PC-3 (cell line): ENCODE measurements at regions not wholly inside any gene's neighbourhood (a gene's known extent, or its start where the extent isn't known, plus 50 kb on each side); places are given as distances from the start of the nearest gene placed in this dataset.

Source experiments
- ATAC-seq: fragments of 200-7000 bp; cut with Tn5 transposase; 2 replicates; pipeline ENCODE4 v1.9.1; 2020; ENCODE audit warnings: mild to moderate bottlenecking, moderate library complexity
- BruUV-seq: library from RNA; stranded (reverse); fragments of 400-500 nt; replicated peaks from 2 replicates; lab custom pipeline; 2021; lab: Mats Ljungman, UMichigan
- CTCF ChIA-PET: fragments of 300-600 bp; sonication (Branson Sonifier 250); formaldehyde crosslinking; loops from one replicate; lab custom pipeline; 2022; ENCODE audit warnings: antibody characterized with exemption; lab: Charles Lee
- POLR2A ChIA-PET: fragments of 300-600 bp; sonication (Branson Sonifier 250); formaldehyde crosslinking; loops from one replicate; lab custom pipeline; 2022; ENCODE audit warnings: antibody characterized with exemption; ENCODE audit not compliant: unreplicated experiment; lab: Charles Lee
- DNase-seq: peaks from one replicate; pipeline ENCODE4 v3.0.0-alpha.2; 2015
- H2AFZ ChIP-seq: fragments of 300-600 bp; sonication (generic); 2 replicates; pipeline ENCODE4 v1.6.0; 2016; ENCODE audit warnings: antibody characterized with exemption, low read length
- H3F3A ChIP-seq: fragments of 300-600 bp; sonication (generic); one replicate; pipeline ENCODE4 v1.6.0; 2017; ENCODE audit warnings: antibody characterized with exemption, low read length, control low read depth, mild to moderate bottlenecking; ENCODE audit not compliant: unreplicated experiment
- H3K27ac ChIP-seq: fragments of 300-600 bp; sonication (generic); 2 replicates; pipeline ENCODE4 v1.5.1; 2016; ENCODE audit warnings: mild to moderate bottlenecking, low read length
- H3K27me3 ChIP-seq: fragments of 300-600 bp; sonication (generic); 2 replicates; pipeline ENCODE4 v1.6.1; 2016; ENCODE audit warnings: low read length, mixed read lengths
- H3K36me3 ChIP-seq: fragments of 300-600 bp; sonication (generic); 2 replicates; pipeline ENCODE4 v1.6.1; 2016; ENCODE audit warnings: low read depth, mixed run types, low read length, mixed read lengths
- H3K4me1 ChIP-seq: fragments of 300-600 bp; sonication (generic); 2 replicates; pipeline ENCODE4 v1.5.1; 2016; ENCODE audit warnings: low read length; ENCODE audit not compliant: insufficient read depth
- H3K4me2 ChIP-seq: fragments of 300-600 bp; sonication (generic); 2 replicates; pipeline ENCODE4 v1.6.0; 2016; ENCODE audit warnings: low read length
- H3K4me3 ChIP-seq: fragments of 300-600 bp; sonication (generic); 2 replicates; pipeline ENCODE4 v1.5.1; 2016; ENCODE audit warnings: mild to moderate bottlenecking, low read length, mixed read lengths
- H3K79me2 ChIP-seq: fragments of 300-600 bp; sonication (generic); 2 replicates; pipeline ENCODE4 v1.6.1; 2017; ENCODE audit warnings: low read length, mixed read lengths
- H3K9ac ChIP-seq: fragments of 300-600 bp; sonication (generic); 2 replicates; pipeline ENCODE4 v1.6.0; 2016; ENCODE audit warnings: mild to moderate bottlenecking, low read length
- H3K9me2 ChIP-seq: fragments of 300-600 bp; sonication (generic); replicated peaks from 2 replicates; pipeline ENCODE4 v1.6.1; 2016; ENCODE audit warnings: mixed run types, low read length, mixed read lengths
- H3K9me3 ChIP-seq: fragments of 300-600 bp; sonication (generic); 2 replicates; pipeline ENCODE4 v1.6.1; 2016; ENCODE audit warnings: low read length, mixed read lengths
- H4K20me1 ChIP-seq: fragments of 300-600 bp; sonication (generic); 2 replicates; pipeline ENCODE4 v1.6.1; 2016; ENCODE audit warnings: low read length, mixed read lengths
- CTCF ChIP-seq: fragments of 300-600 bp; sonication (generic); conservative IDR thresholded peaks from 2 replicates; pipeline ENCODE4 v1.5.1; 2017; ENCODE audit warnings: antibody characterized with exemption, low read depth, mild to moderate bottlenecking, low read length
- EZH2 ChIP-seq: fragments of 300-600 bp; sonication (generic); IDR thresholded peaks from one replicate; pipeline ENCODE4 v1.6.1; 2017; ENCODE audit warnings: antibody characterized with exemption, mild to moderate bottlenecking, low read length; ENCODE audit not compliant: unreplicated experiment
- EZH2phosphoT487 ChIP-seq: fragments of 300-600 bp; sonication (generic); IDR thresholded peaks from 2 replicates; pipeline ENCODE4 v1.6.1; 2018; ENCODE audit warnings: mild to moderate bottlenecking, antibody characterized with exemption, low read length, borderline replicate concordance
- intact Hi-C: fragments of 100-400 bp; cut with micrococcal nuclease; formaldehyde crosslinking; loops from 2 replicates; pipeline ENCODE4 v1.9.0; 2023

- Histone ChIP-seq H3K4me3 (no peak overlapping the region), H3K36me3 (no peaks in the 10 kb centered on the region), H3K4me2 (no peak overlapping the region), H3K9me3 (no peaks in the 10 kb centered on the region; the same call in 1 of the 2 replicates), H3K79me2 (no peaks in the 10 kb centered on the region), H3K9me2 (no peaks in the 10 kb centered on the region), H3F3A (no peaks in the 10 kb centered on the region), H3K27ac (no peak overlapping the region), H2AFZ (no peak overlapping the region), H3K9ac (no peak overlapping the region), H3K27me3 (peaks cover 11% of the 10 kb centered on the region; the same call in 1 of the 2 replicates), H4K20me1 (no peaks in the 10 kb centered on the region), H3K4me1 (no peaks in the 10 kb centered on the region)
- intact Hi-C loops: no loop called here
- DNase-seq (no peak), ATAC-seq (no peak)
- ChIA-PET POLR2A (no interaction called here), CTCF (no interaction called here)
- TF ChIP-seq EZH2 (no peak), CTCF (no peak), EZH2phosphoT487 (no peak)
- no TSS peak for BruUV-seq
These were observed 404.3 kb downstream of the MATN1 start for GRCh38 chr1:30318864-30319718.

- ChIA-PET POLR2A (no interaction called here), CTCF (no interaction called here)
These were observed 405.0 kb downstream of the MATN1 start for GRCh38 chr1:30318413-30318812.

More at GRCh38 chr1:30318413-30318812, 405.0 kb downstream of the MATN1 start:
- ATAC-seq: no peak
- H3K4me3 ChIP-seq: no peak overlapping the region
- no peak overlapping the region for H2AFZ ChIP-seq
- no peaks in the 10 kb centered on the region for H3K9me2 ChIP-seq
- intact Hi-C loops: no loop called here
- TF ChIP-seq EZH2phosphoT487 (no peak), EZH2 (no peak), CTCF (no peak)
- no peak overlapping the region for H3K4me2 ChIP-seq
- no TSS peak for BruUV-seq
- no peak overlapping the region for H3K9ac ChIP-seq
- H3K27me3 ChIP-seq: peaks cover 18% of the 10 kb centered on the region
- H3K9me3 ChIP-seq: no peaks in the 10 kb centered on the region; the same call in 1 of the 2 replicates
- H3K27ac ChIP-seq: no peak overlapping the region
- H4K20me1 ChIP-seq: no peaks in the 10 kb centered on the region
- no peak for DNase-seq
- no peaks in the 10 kb centered on the region for H3K4me1 ChIP-seq
- no peaks in the 10 kb centered on the region for H3F3A ChIP-seq
- H3K36me3 ChIP-seq: no peaks in the 10 kb centered on the region
- H3K79me2 ChIP-seq: no peaks in the 10 kb centered on the region
